ENCODE measurements at regions not wholly inside any gene's neighbourhood (a gene's known extent, or its start where the extent isn't known, plus 50 kb on each side); places are given as distances from the start of the nearest gene placed in this dataset.

DNA sequence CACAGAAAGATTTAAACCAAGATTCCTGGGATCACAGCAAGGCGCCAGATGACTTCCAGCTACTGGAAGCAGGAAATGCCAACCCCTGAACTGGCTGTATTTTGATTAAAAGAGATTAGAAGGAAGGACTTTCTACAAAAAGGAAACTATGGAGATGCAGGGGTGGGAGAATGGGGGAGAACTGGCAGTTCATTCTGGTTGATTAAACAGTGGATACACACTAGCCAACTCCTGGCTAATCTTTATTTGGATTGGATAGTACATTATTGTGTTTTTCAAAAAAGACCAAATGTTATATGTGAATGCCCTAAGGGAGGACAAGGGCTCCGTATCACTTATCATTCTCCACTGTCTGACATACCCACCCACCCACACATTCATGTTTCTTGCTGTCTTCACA lies 93.2 kb downstream of the CDO1 start:
- H3K9me3 ChIP-seq (ENCODE audit: insufficient read depth in 2 of 2, low read depth in 1 of 2, low read length in 1 of 2): no peaks in the 10 kb centered on the region
- H2AFZ ChIP-seq (ENCODE audit: low read length): peak overlapping the region; percentile 20; the same call in 1 of the 2 replicates
- no peaks in the 10 kb centered on the region for H3K79me1 ChIP-seq (ENCODE audit: low read depth, low read length)
- H2BK20ac ChIP-seq (ENCODE audit: low read length): no peak overlapping the region
- FAIRE-seq (no peak), DNase-seq (ENCODE audit: low read depth in 1 of 2, low spot score in 2 of 2) (no peak)
- no peak overlapping the region for H3K4me3 ChIP-seq (ENCODE audit: extremely low read depth in 1 of 4, insufficient read depth in 2 of 4, low read depth in 3 of 4, low read length in 4 of 4)
- ChIA-PET POLR2A (ENCODE audit: partially characterized antibody) (no interaction called here), CTCF (ENCODE audit: partially characterized antibody) (interaction anchor here (0.9 kb wide), 1 partner anchor 32 kb away, joined by 3 read pairs; no protein-coding TSS in a partner anchor)
- H2BK12ac ChIP-seq (ENCODE audit: low read depth, low read length): no peak overlapping the region
- H3K14ac ChIP-seq (ENCODE audit: insufficient read length): no peak overlapping the region
- no peaks in the 10 kb centered on the region; the same call in 1 of the 2 replicates for H3K23me2 ChIP-seq (ENCODE audit: low read depth, low read length)
- no peak overlapping the region for H3K27ac ChIP-seq (ENCODE audit: low read depth, low read length)
- H3K56ac ChIP-seq (replicated peaks; ENCODE audit: insufficient read length, low read depth, low read length): no peak overlapping the region
- H4K20me1 ChIP-seq (replicated peaks in 1 of 2; ENCODE audit: control insufficient read depth in 1 of 2, insufficient read depth in 2 of 2, low read length in 2 of 2): no peaks in the 10 kb centered on the region
- H4K8ac ChIP-seq (ENCODE audit: extremely low read depth, insufficient read depth, low read length): no peak overlapping the region
- H2BK120ac ChIP-seq (replicated peaks; ENCODE audit: low read depth, low read length): no peak overlapping the region
- no peak overlapping the region for H2BK15ac ChIP-seq (ENCODE audit: low read length)
- H2AK5ac ChIP-seq (ENCODE audit: low read depth, low read length): no peak overlapping the region
- H3K79me2 ChIP-seq (ENCODE audit: control insufficient read depth in 1 of 2, insufficient read depth in 2 of 2, low read length in 2 of 2): no peaks in the 10 kb centered on the region
- H3K9ac ChIP-seq (replicated peaks in 1 of 4; ENCODE audit: extremely low read depth in 1 of 4, low read depth in 3 of 4, low read length in 3 of 4): no peak overlapping the region
- no peak overlapping the region for H4K91ac ChIP-seq (replicated peaks; ENCODE audit: insufficient read length, low read length)
- H3K18ac ChIP-seq (ENCODE audit: extremely low read depth, low read length): no peak overlapping the region
- H3K23ac ChIP-seq (ENCODE audit: insufficient read length): no peak overlapping the region
- TF ChIP-seq SP2 (IDR thresholded peaks at IDR 0.05; ENCODE audit: low read length) (no peak), TAF7 (optimal IDR thresholded peaks at IDR 0.05; ENCODE audit: borderline replicate concordance, low read depth, low read length) (no peak), TBP (IDR thresholded peaks at IDR 0.05; ENCODE audit: low read depth, low read length) (no peak), YY1 (IDR thresholded peaks at IDR 0.05; ENCODE audit: low read depth, low read length) (no peak), HDAC6 (IDR thresholded peaks at IDR 0.05; ENCODE audit: low read depth, low read length) (no peak), HDAC2 (IDR thresholded peaks at IDR 0.05; ENCODE audit: borderline replicate concordance in 1 of 2, low read depth in 2 of 2, low read length in 2 of 2) (no peak)
- TF ChIP-seq, protein P1, sequence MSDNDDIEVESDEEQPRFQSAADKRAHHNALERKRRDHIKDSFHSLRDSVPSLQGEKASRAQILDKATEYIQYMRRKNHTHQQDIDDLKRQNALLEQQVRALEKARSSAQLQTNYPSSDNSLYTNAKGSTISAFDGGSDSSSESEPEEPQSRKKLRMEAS (IDR thresholded peaks at IDR 0.05): no peak
- TF ChIP-seq, protein P2, sequence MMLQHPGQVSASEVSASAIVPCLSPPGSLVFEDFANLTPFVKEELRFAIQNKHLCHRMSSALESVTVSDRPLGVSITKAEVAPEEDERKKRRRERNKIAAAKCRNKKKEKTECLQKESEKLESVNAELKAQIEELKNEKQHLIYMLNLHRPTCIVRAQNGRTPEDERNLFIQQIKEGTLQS (IDR thresholded peaks at IDR 0.05; ENCODE audit: insufficient read depth, low read depth, low read length): no peak
- H3K4me2 ChIP-seq (ENCODE audit: insufficient read depth in 1 of 2, low read depth in 2 of 2, low read length in 2 of 2): no peak overlapping the region
- no peak overlapping the region for H2BK5ac ChIP-seq (ENCODE audit: low read depth, low read length)
- 75% methylated on average over 2 of the region's 2 CpGs; no CpG with 5 or more reads in 1 of the 2 experiments for WGBS, 2 experiments (ENCODE audit: extremely low coverage in 1 of 2, insufficient coverage in 1 of 2, insufficient read length in 1 of 2, insufficient replicate concordance in 2 of 2, low coverage in 1 of 2, low lambda C conversion rate in 2 of 2, missing lambda C conversion rate in 1 of 2)
- H3K27me3 ChIP-seq (replicated peaks in 1 of 4; ENCODE audit: control insufficient read depth in 3 of 4, extremely low read depth in 1 of 4, insufficient read depth in 3 of 4, low read length in 3 of 4): no peaks in the 10 kb centered on the region
- H3K4me1 ChIP-seq (replicated peaks in 1 of 4; ENCODE audit: control insufficient read depth in 3 of 4, insufficient read depth in 4 of 4, low read length in 3 of 4): no peaks in the 10 kb centered on the region
- no peaks in the 10 kb centered on the region for H3K36me3 ChIP-seq (ENCODE audit: control insufficient read depth in 2 of 4, insufficient read depth in 4 of 4, low read length in 3 of 4)
- H4K5ac ChIP-seq (ENCODE audit: insufficient read length, low read depth, low read length): no peak overlapping the region
- H3K4ac ChIP-seq (replicated peaks; ENCODE audit: insufficient read length, low read depth, low read length): no peak overlapping the region
